MCF 10A (cell line): ENCODE measurements at regions not wholly inside any gene's neighbourhood (a gene's known extent, or its start where the extent isn't known, plus 50 kb on each side); places are given as distances from the start of the nearest gene placed in this dataset.

Source experiments
- BruUV-seq: library from RNA; stranded (reverse); fragments of 400-500 nt; replicated peaks from 2 replicates; lab custom pipeline; 2021; lab: Mats Ljungman, UMichigan
- CTCF ChIA-PET: fragments of 300-600 bp; sonication (Branson Sonifier 250); formaldehyde crosslinking; extraction: SDS; loops from one replicate; lab custom pipeline; 2021; ENCODE audit warnings: antibody characterized with exemption, inconsistent platforms; lab: Yijun Ruan, JAX
- POLR2A ChIA-PET: fragments of 300-600, 350-650 bp; sonication (Branson Sonifier 250); formaldehyde crosslinking; extraction: SDS; loops from one replicate; lab custom pipeline; 2020; ENCODE audit warnings: antibody characterized with exemption, inconsistent platforms; lab: Yijun Ruan, JAX
- DNase-seq: peaks from one replicate; pipeline ENCODE4 v3.0.0-alpha.2; 2018; ENCODE audit not compliant: unreplicated experiment
- H3K27ac Mint-ChIP-seq: one replicate; pipeline ENCODE4 v1.8.0; 2022; ENCODE audit warnings: mild to moderate bottlenecking, low read depth, mixed read lengths; ENCODE audit not compliant: unreplicated experiment
- H3K27me3 Mint-ChIP-seq: one replicate; pipeline ENCODE4 v1.8.0; 2022; ENCODE audit warnings: mixed read lengths; ENCODE audit not compliant: insufficient read depth, unreplicated experiment
- H3K36me3 Mint-ChIP-seq: one replicate; pipeline ENCODE4 v1.8.0; 2022; ENCODE audit warnings: mild to moderate bottlenecking, moderate library complexity, mixed read lengths; ENCODE audit not compliant: insufficient read depth, unreplicated experiment
- H3K4me1 Mint-ChIP-seq: one replicate; pipeline ENCODE4 v1.8.0; 2022; ENCODE audit warnings: mixed read lengths; ENCODE audit not compliant: insufficient read depth, unreplicated experiment
- H3K4me3 Mint-ChIP-seq: one replicate; pipeline ENCODE4 v1.8.0; 2022; ENCODE audit warnings: mild to moderate bottlenecking, moderate library complexity, mixed read lengths; ENCODE audit not compliant: unreplicated experiment
- H3K9me3 Mint-ChIP-seq: one replicate; pipeline ENCODE4 v1.8.0; 2022; ENCODE audit warnings: mixed read lengths; ENCODE audit not compliant: unreplicated experiment
- intact Hi-C: fragments of 100-400 bp; cut with micrococcal nuclease; formaldehyde crosslinking; loops from 2 replicates; pipeline ENCODE4 v1.14.1; 2022
- TF ChIP-seq, protein P1 (sequence below): fragments of 200-600 bp; IDR thresholded peaks from one replicate; pipeline ENCODE4 v1.8.0; 2022; ENCODE audit warnings: antibody characterized with exemption, mild to moderate bottlenecking; ENCODE audit not compliant: unreplicated experiment

DNA sequence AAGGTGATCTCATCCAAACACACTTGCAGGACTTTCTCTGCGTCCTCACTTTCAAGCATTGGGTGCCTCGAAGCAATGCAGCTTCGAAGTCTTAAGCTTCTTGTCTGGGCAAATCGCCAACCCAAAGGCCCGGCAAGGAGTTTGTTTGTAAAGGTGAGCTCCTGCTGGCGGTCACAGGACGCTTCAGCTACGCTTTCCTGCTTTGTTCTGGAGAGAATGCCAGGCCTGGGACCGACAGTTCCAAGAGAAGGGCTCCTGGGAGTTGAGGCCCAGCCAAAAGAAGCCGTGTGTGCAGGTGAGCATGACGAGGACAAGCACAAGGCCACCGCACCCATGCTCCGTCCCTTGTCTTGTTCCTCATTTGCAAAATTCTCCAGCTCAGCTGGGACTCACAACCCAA, 106.6 kb upstream of the DOCK1 start:
- Mint-ChIP-seq H3K9me3 (peaks cover 19% of the 10 kb centered on the region), H3K36me3 (no peaks in the 10 kb centered on the region), H3K4me3 (no peak overlapping the region), H3K4me1 (no peaks in the 10 kb centered on the region), H3K27me3 (peaks cover 6% of the 10 kb centered on the region), H3K27ac (no peak overlapping the region)
- no peak for DNase-seq
- POLR2A ChIA-PET: no interaction called here
- TF ChIP-seq, protein P1, sequence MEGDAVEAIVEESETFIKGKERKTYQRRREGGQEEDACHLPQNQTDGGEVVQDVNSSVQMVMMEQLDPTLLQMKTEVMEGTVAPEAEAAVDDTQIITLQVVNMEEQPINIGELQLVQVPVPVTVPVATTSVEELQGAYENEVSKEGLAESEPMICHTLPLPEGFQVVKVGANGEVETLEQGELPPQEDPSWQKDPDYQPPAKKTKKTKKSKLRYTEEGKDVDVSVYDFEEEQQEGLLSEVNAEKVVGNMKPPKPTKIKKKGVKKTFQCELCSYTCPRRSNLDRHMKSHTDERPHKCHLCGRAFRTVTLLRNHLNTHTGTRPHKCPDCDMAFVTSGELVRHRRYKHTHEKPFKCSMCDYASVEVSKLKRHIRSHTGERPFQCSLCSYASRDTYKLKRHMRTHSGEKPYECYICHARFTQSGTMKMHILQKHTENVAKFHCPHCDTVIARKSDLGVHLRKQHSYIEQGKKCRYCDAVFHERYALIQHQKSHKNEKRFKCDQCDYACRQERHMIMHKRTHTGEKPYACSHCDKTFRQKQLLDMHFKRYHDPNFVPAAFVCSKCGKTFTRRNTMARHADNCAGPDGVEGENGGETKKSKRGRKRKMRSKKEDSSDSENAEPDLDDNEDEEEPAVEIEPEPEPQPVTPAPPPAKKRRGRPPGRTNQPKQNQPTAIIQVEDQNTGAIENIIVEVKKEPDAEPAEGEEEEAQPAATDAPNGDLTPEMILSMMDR: no peak
- CTCF ChIA-PET: no interaction called here
- BruUV-seq: no TSS peak
- intact Hi-C loops: no loop called here

DNA sequence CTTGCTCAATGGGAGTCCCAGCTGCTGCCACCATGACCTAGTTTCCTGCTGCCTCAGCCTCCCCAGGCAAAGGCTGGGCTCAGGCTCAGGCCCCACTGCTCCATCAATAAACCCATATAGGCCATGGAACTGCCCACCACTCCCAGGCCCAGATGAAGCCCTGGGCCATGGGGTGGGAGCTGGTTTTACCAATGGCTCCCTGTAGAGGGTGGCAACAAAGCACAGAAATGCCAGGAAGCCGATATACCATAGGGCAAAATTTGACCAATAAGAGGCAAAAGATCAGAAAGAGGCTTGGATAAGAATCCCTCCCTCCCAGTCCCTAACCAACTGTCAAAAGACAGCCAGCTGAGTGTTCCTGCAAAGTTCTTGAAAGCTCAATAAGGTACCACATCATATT, 101.8 kb upstream of the DOCK1 start:
- TF ChIP-seq, protein P1: no peak
- Mint-ChIP-seq H3K36me3 (no peaks in the 10 kb centered on the region), H3K27ac (no peak overlapping the region), H3K4me1 (no peaks in the 10 kb centered on the region), H3K4me3 (no peak overlapping the region), H3K9me3 (peaks cover 6% of the 10 kb centered on the region), H3K27me3 (no peaks in the 10 kb centered on the region)
- intact Hi-C loops: no loop called here
- no TSS peak for BruUV-seq
- DNase-seq: no peak
- ChIA-PET POLR2A (no interaction called here), CTCF (interaction anchor here (0.7 kb wide), 1 partner anchor 286 kb away, joined by 3 read pairs; no protein-coding TSS in a partner anchor)

DNA sequence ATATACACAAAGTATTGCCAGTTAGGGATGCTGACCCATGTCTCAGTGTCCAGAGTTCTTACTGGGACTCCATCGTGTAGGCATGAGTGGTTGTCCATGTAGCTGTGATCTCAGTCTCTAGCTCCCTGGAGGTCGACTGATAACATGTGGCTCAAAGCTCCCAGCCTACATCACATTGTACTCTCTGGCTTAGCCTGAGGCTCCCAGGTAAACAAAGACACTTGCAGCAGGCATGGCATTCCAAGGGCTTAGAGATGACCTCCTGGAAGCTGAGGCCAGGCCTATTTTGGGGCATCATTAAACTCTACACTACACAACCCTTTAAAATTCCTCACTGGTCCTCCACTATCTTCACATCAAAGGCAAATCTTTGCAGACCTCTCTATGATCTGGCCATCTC, 100.8 kb upstream of the DOCK1 start:
- Mint-ChIP-seq H3K4me3 (no peak overlapping the region), H3K27ac (no peak overlapping the region), H3K9me3 (peaks cover 6% of the 10 kb centered on the region), H3K27me3 (no peaks in the 10 kb centered on the region), H3K36me3 (no peaks in the 10 kb centered on the region), H3K4me1 (no peaks in the 10 kb centered on the region)
- no peak for DNase-seq
- BruUV-seq: no TSS peak
- intact Hi-C loops: no loop called here
- TF ChIP-seq, protein P1: no peak
- CTCF ChIA-PET: interaction anchor here (0.7 kb wide), 1 partner anchor 70 kb away, joined by 3 read pairs; no protein-coding TSS in a partner anchor
- POLR2A ChIA-PET: no interaction called here

DNA sequence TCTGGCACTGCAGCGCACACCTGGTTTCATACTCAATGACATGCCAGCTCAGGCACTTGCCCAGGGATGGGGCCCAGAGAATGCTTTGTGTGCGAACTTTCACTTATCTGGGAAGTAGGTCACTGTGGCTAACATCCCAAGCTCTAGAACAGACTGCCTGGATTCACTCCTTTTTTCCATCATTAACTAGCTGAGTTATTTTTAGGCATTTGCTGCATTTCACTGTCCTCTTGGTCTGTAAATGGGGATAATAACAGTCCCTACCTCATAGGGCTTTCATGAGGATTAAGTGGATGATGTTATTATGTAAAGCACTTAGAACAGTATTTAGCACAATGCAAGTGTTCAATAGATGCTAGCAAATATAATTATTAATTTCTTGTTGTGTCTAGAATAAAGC, 98.7 kb upstream of the DOCK1 start:
- no peak for DNase-seq
- no peaks in the 10 kb centered on the region for H3K36me3 Mint-ChIP-seq
- no peak overlapping the region for H3K27ac Mint-ChIP-seq
- no peaks in the 10 kb centered on the region for H3K4me1 Mint-ChIP-seq
- intact Hi-C loops: no loop called here
- TF ChIP-seq, protein P1: no peak
- no peaks in the 10 kb centered on the region for H3K27me3 Mint-ChIP-seq
- H3K9me3 Mint-ChIP-seq: peaks cover 18% of the 10 kb centered on the region
- H3K4me3 Mint-ChIP-seq: no peak overlapping the region
- ChIA-PET CTCF (interaction anchor here (0.7 kb wide), 1 partner anchor 19 kb away, joined by 3 read pairs; no protein-coding TSS in a partner anchor), POLR2A (no interaction called here)
- BruUV-seq: no TSS peak
